ENCODE measurements at regions not wholly inside any gene's neighbourhood (a gene's known extent, or its start where the extent isn't known, plus 50 kb on each side); places are given as distances from the start of the nearest gene placed in this dataset.

GRCh38 chr7:17247357-17247756, 51.1 kb upstream of the AHR start:
- no peak for TF ChIP-seq CTCF (conservative IDR thresholded peaks at IDR 0.05 in 1 of 2, IDR thresholded peaks at IDR 0.05 in 1 of 2; ENCODE audit: low read depth in 1 of 2, low read length in 2 of 2)
- TF ChIP-seq EZH2 (IDR thresholded peaks at IDR 0.05; ENCODE audit: low read length, missing control alignments), result no peak

Data from fibroblast of lung (primary cell).